ENCODE measurements at regions not wholly inside any gene's neighbourhood (a gene's known extent, or its start where the extent isn't known, plus 50 kb on each side); places are given as distances from the start of the nearest gene placed in this dataset.
"Not testable (repeated sequence)": the region's sequence is repeated elsewhere in the genome, so short reads cannot be mapped to it uniquely, and the experiment has no call there.

DNA sequence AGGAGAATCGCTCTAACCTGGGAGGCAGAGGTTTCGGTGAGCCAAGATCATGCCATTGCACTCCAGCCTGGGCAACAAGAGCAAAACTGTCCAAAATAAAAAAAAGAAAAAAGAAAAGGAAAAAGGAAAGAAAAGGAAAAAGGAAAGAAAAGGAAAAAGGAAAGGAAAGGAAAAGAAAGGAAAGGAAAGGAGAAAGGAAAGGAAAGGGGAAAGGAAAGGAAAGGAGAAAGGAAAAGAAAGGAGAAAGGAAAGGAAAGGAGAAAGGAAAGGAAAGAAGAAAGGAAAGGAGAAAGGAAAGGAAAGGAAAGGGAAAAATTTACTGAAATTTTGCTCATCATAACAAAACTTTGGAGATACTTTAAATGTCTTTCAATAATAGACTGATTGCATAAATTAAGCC is 391.3 kb upstream of the GYPC start:
- ATAC-seq (no peak), DNase-seq (ENCODE audit: low spot score) (no peak)
- Mint-ChIP-seq H3K36me3 (no peaks in the 10 kb centered on the region), H3K9me3 (peaks cover 3% of the 10 kb centered on the region), H3K4me1 (ENCODE audit: low read depth in 2 of 2) (no peaks in the 10 kb centered on the region), H3K27me3 (no peaks in the 10 kb centered on the region), H3K4me3 (no peak overlapping the region), H3K27ac (no peak overlapping the region)

DNA sequence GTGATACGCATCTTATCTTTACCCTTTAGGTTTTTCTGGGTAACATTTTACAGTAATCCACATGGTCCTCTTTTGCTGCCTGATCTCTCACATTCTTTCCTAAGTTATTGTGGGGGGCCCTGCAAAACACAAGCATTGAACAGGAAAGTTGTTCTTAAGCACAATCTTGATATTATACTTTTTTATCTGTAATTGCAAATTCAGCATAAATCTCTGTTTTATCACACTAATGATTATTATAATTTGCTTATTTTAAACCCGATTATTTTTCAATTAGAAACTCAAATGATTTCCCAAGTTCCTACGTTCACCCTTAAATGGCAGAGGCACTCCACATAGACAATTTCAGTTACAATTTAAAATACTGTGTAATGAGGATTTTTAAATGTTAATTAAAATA is 386.0 kb upstream of the GYPC start:
- H3K27me3 Mint-ChIP-seq, result no peaks in the 10 kb centered on the region
- no peak for ATAC-seq
- no peaks in the 10 kb centered on the region for H3K4me1 Mint-ChIP-seq (ENCODE audit: low read depth in 2 of 2)
- no peak overlapping the region for H3K27ac Mint-ChIP-seq
- H3K4me3 Mint-ChIP-seq, result no peak overlapping the region
- no peaks in the 10 kb centered on the region for H3K36me3 Mint-ChIP-seq
- H3K9me3 Mint-ChIP-seq, result peaks cover 3% of the 10 kb centered on the region
- DNase-seq (ENCODE audit: low spot score), result no peak

DNA sequence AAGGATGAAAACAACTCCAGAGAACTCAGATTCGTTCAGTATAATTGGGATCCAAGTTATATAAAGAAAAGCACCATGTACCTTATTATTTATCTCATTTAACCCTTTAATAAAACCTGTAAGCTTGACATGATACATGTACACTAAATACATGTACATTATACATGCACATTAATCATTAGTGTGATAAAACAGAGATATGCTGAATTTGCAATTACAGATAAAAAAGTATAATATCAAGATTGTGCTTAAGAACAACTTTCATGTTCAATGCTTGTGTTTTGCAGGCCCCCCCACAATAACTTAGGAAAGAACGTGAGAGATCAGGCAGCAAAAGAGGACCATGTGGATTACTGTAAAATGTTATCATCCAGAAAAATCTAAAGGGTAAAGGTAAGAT is 385.4 kb upstream of the GYPC start:
- Mint-ChIP-seq H3K4me3 (no peak overlapping the region), H3K27ac (no peak overlapping the region), H3K36me3 (no peaks in the 10 kb centered on the region), H3K9me3 (peaks cover 5% of the 10 kb centered on the region), H3K4me1 (ENCODE audit: low read depth in 2 of 2) (no peaks in the 10 kb centered on the region), H3K27me3 (no peaks in the 10 kb centered on the region)
- no peak for DNase-seq (ENCODE audit: low spot score)
- ATAC-seq, result no peak

DNA sequence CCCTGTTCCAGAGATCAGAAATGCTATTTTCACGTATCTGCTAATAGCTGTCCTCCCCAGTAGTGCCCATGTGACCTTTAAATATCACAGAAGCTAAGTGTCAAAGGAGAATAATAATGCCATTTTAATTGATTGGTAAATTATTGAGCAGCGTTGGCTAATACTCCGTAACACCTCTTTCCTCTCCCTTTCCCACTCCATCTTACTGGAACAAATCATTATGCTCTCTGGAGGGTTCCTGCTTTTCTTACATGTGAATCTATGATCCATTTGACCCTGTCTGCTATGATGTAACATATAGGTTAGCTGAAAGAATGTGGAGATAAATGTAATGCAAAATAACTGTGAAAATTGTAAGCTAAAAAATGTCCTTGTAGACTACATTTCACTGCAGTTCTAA is 383.6 kb upstream of the GYPC start:
- DNase-seq (ENCODE audit: low spot score) (no peak), ATAC-seq (no peak)
- Mint-ChIP-seq H3K27ac (no peak overlapping the region), H3K27me3 (no peaks in the 10 kb centered on the region), H3K4me1 (ENCODE audit: low read depth in 2 of 2) (no peaks in the 10 kb centered on the region), H3K4me3 (no peak overlapping the region), H3K9me3 (peaks cover 6% of the 10 kb centered on the region), H3K36me3 (no peaks in the 10 kb centered on the region)

DNA sequence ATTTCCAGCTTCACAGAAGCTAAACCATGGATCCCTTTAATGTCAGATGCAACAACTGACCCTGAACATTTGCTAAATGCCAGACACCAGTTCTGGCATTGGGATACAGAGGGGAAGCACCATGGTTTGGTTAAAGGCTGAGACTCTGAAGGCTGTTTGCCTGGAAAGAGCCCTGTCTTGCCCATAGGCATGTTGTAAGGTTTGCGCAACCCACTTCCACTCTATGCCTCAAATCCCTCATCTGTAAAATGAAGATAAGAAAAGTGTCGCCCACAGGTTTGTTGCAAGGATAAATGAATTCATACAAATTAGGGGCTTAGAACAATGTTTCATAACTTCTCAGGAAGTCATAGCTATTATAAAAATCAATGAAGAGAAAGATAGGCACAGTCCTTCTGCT is 380.9 kb upstream of the GYPC start:
- Mint-ChIP-seq H3K9me3 (peaks cover 3% of the 10 kb centered on the region), H3K4me1 (ENCODE audit: low read depth in 2 of 2) (no peaks in the 10 kb centered on the region), H3K36me3 (no peaks in the 10 kb centered on the region), H3K27ac (no peak overlapping the region), H3K4me3 (no peak overlapping the region), H3K27me3 (no peaks in the 10 kb centered on the region)
- DNase-seq (ENCODE audit: low spot score) (no peak), ATAC-seq (no peak)

DNA sequence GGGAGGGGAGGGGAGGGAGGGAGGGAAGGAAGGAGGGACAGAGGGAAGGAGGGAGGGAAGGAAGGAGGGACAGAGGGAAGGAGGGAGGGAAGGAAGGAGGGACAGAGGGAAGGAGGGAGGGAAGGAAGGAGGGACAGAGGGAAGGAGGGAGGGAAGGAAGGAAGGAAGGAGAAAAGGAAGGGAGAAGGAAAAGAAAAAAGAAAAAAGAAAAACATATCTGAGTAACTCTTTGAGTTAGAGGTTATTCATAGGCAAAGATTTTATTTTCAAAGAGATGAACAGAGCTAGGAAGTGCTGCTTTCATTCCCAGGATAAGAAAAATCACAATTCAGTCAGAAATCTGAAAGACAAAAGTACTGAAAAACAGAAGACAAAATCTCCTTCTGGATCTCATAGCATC is 379.7 kb upstream of the GYPC start:
- H3K9me3 Mint-ChIP-seq; H3K27ac Mint-ChIP-seq; H3K27me3 Mint-ChIP-seq; H3K4me3 Mint-ChIP-seq; H3K36me3 Mint-ChIP-seq; H3K4me1 Mint-ChIP-seq (ENCODE audit: low read depth in 2 of 2); DNase-seq (ENCODE audit: low spot score); ATAC-seq: not testable (repeated sequence)

DNA sequence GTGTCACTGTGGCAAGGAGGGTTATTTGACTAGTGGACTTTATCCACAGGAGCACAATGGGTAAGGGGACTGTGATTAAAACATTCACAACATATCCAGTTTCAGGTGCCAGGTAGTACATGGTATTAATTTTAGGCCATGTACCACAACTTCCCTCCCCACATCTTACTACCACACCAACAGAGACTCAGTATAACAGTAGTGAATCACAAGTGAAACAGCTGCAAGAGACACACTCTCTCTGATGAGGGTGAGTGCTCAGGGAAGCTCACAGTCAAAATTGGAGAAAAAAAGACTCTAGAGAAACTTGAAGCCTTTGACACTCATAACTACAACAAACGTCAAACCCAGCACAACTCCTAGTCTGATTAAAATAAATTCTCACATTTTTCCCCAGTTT is 367.6 kb upstream of the GYPC start:
- Mint-ChIP-seq H3K27ac (no peak overlapping the region), H3K36me3 (no peaks in the 10 kb centered on the region), H3K4me1 (ENCODE audit: low read depth in 2 of 2) (no peaks in the 10 kb centered on the region), H3K4me3 (no peak overlapping the region), H3K9me3 (peaks cover 6% of the 10 kb centered on the region), H3K27me3 (no peaks in the 10 kb centered on the region)
- ATAC-seq (no peak), DNase-seq (ENCODE audit: low spot score) (no peak)

DNA sequence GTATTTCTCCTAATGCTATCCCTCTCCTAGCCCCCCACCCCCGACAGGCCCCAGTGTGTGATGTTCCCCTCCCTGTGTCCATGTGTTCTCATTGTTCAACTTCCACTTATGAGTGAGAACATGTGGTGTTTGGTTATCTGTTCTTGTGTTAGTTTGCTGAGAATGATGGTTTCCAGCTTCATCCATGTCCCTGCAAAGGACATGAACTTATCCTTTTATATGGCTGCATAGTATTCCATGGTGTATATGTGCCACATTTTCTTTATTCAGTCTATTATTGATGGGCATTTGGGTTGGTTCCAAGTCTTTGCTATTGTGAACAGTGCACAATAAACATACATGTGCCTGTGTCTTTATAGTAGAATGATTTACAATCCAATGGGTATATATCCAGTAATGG is 362.0 kb upstream of the GYPC start:
- not testable (repeated sequence) for ATAC-seq

DNA sequence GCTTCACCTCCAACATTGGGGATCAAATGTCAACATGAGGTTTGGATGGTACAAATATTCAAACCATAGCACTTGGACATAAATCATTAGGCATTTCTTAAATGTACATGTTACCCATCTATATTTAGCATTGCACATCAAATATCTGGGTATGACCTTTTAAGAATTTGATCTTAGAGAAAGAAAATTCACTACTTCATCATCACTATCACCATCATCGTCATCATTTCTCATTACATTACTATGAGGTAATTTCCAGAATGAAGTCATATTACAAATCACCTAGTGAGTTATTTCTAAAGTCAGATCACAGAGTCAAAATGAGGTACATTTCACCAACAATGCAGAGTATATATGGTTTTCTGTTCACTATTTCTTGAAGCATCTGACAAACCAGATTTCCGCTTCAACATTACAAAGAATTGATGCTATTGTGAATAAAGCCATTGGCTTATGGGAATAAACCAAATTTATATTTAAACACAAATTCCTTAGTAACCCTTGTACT is 356.4 kb upstream of the GYPC start:
- no peaks in the 10 kb centered on the region for H3K36me3 Mint-ChIP-seq
- H3K4me3 Mint-ChIP-seq, result no peak overlapping the region
- ATAC-seq (no peak), DNase-seq (ENCODE audit: low spot score) (no peak)
- H3K27me3 Mint-ChIP-seq, result no peaks in the 10 kb centered on the region
- H3K4me1 Mint-ChIP-seq (ENCODE audit: low read depth in 2 of 2), result no peaks in the 10 kb centered on the region
- H3K9me3 Mint-ChIP-seq, result no peaks in the 10 kb centered on the region
- H3K27ac Mint-ChIP-seq, result no peak overlapping the region

More for the DNA sequence above, 362.0 kb upstream of the GYPC start:
- H3K27me3 Mint-ChIP-seq; DNase-seq (ENCODE audit: low spot score); H3K9me3 Mint-ChIP-seq; H3K27ac Mint-ChIP-seq; H3K4me1 Mint-ChIP-seq (ENCODE audit: low read depth in 2 of 2); H3K4me3 Mint-ChIP-seq; H3K36me3 Mint-ChIP-seq: not testable (repeated sequence)

DNA sequence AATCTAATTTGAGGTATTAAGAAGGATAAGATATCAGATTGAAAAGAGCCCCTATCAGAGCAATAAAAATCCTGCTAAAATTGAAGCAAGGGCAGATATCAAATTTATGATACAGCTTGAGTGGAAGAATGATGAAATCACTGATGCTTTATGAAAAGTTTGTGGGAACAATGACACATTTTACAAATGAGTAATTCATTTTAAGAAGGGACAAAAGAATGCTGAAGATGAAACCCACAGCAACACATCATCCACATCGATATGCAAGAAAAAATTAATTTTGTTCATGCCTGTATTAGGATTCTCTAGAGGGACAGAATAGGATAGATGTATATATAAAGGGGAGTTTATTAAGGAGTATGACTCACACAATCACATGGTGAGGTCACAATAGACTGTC is 355.6 kb upstream of the GYPC start:
- Mint-ChIP-seq H3K27ac (no peak overlapping the region), H3K4me1 (ENCODE audit: low read depth in 2 of 2) (no peaks in the 10 kb centered on the region), H3K4me3 (no peak overlapping the region), H3K9me3 (no peaks in the 10 kb centered on the region), H3K27me3 (no peaks in the 10 kb centered on the region), H3K36me3 (no peaks in the 10 kb centered on the region)
- ATAC-seq (no peak), DNase-seq (ENCODE audit: low spot score) (no peak)

DNA sequence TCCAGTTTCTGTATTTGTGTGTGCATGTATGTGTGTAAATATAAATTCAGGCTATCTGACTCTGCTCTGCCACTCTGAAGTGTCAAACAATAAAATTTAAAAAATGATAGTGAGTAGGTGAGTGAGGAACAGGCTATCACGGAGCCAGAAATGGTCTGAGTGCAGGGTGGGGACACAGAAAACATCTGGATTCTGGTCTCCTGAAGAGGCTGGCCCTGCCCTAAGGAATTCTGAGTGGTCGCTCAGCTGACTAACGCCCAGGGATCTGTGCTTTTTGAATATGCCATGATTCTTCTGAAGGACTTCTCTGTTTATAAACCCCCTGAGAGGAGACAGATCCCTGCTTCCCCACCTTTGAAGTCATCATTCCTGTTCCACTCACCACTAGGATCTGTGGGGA is 353.9 kb upstream of the GYPC start:
- H3K4me1 Mint-ChIP-seq (ENCODE audit: low read depth in 2 of 2), result no peaks in the 10 kb centered on the region
- H3K4me3 Mint-ChIP-seq, result no peak overlapping the region
- no peak for ATAC-seq
- no peak for DNase-seq (ENCODE audit: low spot score)
- H3K27me3 Mint-ChIP-seq, result no peaks in the 10 kb centered on the region
- H3K36me3 Mint-ChIP-seq, result no peaks in the 10 kb centered on the region
- no peaks in the 10 kb centered on the region for H3K9me3 Mint-ChIP-seq
- H3K27ac Mint-ChIP-seq, result no peak overlapping the region

DNA sequence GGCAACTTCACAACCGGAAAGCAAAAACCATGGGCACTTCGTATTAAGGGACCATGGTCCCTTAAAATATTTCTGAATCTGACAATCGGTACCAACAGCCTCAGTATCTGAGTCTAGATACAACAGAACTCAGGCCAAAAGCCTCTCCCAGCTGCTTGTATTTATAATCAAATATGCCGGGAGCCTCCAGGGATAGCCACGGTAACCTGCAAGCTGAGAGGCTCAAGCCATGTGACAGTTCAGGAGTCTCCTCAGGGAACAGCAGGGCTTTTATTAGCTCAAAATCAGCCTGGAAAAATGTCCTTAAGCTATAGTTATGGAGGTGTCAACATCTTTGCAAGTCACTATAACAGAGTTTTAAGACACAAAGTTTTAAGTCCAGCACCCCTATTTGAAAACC is 352.8 kb upstream of the GYPC start:
- Mint-ChIP-seq H3K27ac (no peak overlapping the region), H3K36me3 (no peaks in the 10 kb centered on the region), H3K4me3 (no peak overlapping the region), H3K9me3 (no peaks in the 10 kb centered on the region), H3K27me3 (no peaks in the 10 kb centered on the region), H3K4me1 (ENCODE audit: low read depth in 2 of 2) (no peaks in the 10 kb centered on the region)
- no peak for ATAC-seq
- no peak for DNase-seq (ENCODE audit: low spot score)

DNA sequence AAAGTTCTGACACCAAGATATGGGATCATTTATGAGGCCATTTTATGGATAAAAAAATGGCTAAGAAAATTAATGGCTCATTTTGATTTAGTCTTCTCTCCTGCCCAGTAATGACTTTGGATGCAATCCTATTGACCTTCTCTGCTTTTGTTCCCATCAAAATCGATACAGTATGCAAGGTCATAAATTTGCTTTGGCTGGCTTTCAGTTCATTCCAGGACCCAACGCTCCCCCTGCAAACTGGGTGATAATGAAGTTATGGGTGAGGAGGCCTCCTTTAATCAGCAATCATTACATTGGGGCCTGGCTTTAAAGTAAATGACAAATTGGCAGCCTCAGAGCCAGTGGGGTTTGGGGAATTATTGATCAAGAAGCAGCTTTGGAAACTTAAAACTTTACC is 351.8 kb upstream of the GYPC start:
- ATAC-seq (no peak), DNase-seq (ENCODE audit: low spot score) (no peak)
- Mint-ChIP-seq H3K27me3 (no peaks in the 10 kb centered on the region), H3K9me3 (no peaks in the 10 kb centered on the region), H3K4me3 (no peak overlapping the region), H3K27ac (no peak overlapping the region), H3K36me3 (no peaks in the 10 kb centered on the region), H3K4me1 (ENCODE audit: low read depth in 2 of 2) (no peaks in the 10 kb centered on the region)

DNA sequence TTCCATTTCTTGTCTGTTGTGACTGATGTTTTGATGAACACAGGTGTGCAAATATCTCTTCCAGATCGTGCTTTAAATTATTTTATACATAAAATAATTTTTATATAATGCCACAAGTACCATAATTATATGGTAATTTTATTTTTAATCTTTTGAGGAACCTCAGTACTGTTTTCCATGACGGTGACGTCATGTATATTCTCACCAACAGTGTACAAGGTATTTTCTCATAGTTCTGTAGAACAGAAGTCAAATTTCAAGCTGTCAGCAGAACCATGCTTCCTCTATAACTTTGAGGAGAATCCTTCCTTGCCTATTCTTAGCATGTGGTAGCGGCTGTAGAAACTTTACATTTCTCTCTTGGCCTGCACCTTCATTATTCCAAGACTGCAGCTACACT is 349.4 kb upstream of the GYPC start:
- no peak for DNase-seq (ENCODE audit: low spot score)
- Mint-ChIP-seq H3K9me3 (no peaks in the 10 kb centered on the region), H3K4me3 (no peak overlapping the region), H3K27ac (no peak overlapping the region), H3K36me3 (no peaks in the 10 kb centered on the region), H3K27me3 (no peaks in the 10 kb centered on the region), H3K4me1 (ENCODE audit: low read depth in 2 of 2) (no peaks in the 10 kb centered on the region)
- no peak for ATAC-seq

DNA sequence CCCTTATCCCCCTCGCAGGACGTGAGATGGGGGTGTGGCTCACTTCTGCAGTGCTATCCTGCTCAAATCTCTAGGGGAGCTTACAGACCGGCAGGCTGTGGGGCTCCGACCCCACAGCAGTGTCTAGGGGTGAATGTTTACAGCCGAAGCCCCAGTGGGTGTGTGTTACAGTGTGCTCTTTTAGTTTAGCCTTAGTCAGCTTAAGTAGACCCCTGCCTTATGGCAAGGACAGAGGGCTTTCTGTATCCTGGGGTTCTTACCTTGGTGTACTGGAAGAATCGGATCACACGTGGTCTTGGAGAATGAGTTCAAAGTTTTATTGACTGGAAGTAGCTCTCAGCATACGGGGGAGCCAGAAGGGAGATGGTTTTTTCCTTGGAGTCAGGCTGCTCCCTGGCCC is 348.2 kb upstream of the GYPC start:
- Mint-ChIP-seq H3K27ac (no peak overlapping the region), H3K27me3 (no peaks in the 10 kb centered on the region), H3K36me3 (no peaks in the 10 kb centered on the region), H3K9me3 (no peaks in the 10 kb centered on the region), H3K4me3 (no peak overlapping the region), H3K4me1 (ENCODE audit: low read depth in 2 of 2) (no peaks in the 10 kb centered on the region)
- DNase-seq (ENCODE audit: low spot score) (no peak), ATAC-seq (no peak)

Data from natural killer cell treated with Interleukin-12 subunit alpha and Interleukin-12 subunit beta and Interleukin-15 and Interleukin-18, amount 100 ng/mL, for 72 hours (primary cell).